ENCODE measurements at regions not wholly inside any gene's neighbourhood (a gene's known extent, or its start where the extent isn't known, plus 50 kb on each side); places are given as distances from the start of the nearest gene placed in this dataset.

DNA sequence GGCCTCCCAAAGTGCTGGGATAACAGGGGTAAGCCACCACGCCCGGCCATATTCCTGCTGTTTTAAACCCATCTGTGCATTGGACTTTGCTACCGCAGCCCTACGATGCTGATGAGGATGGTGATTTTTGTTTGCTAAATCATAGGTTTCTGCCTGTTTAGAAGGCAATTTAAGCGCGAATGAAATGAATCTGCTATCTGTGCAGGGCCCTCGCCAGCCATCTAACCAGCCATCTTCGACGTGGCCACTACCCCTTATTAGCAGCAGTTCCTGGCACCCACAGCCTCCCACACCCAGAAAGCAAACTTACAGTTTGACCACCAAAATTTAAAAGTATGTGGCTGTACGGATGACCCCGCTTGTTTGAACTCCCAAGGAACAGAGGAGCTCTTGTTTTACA, 178.5 kb downstream of the SHOX start:
- TF ChIP-seq CTCF (conservative IDR thresholded peaks at IDR 0.05 in 1 of 2, IDR thresholded peaks at IDR 0.05 in 1 of 2; ENCODE audit: extremely low read depth in 1 of 2, insufficient read depth in 1 of 2, low read depth in 1 of 2, low read length in 2 of 2) (no peak), EZH2 (IDR thresholded peaks at IDR 0.05; ENCODE audit: borderline replicate concordance, low read length) (no peak)

All from mammary epithelial cell (primary cell).